HEK293T (cell line): ENCODE measurements at regions not wholly inside any gene's neighbourhood (a gene's known extent, or its start where the extent isn't known, plus 50 kb on each side); places are given as distances from the start of the nearest gene placed in this dataset.

ENCODE experiments used
- CTCF ChIA-PET: fragments of 350-600 bp; formaldehyde crosslinking; extraction: SDS; loops from one replicate; lab custom pipeline; 2021; ENCODE audit warnings: antibody characterized with exemption, inconsistent platforms; lab: Yijun Ruan, JAX
- POLR2A ChIA-PET: fragments of 350-600 bp; formaldehyde crosslinking; extraction: SDS; loops from one replicate; lab custom pipeline; 2020; ENCODE audit warnings: antibody characterized with exemption, inconsistent platforms; lab: Yijun Ruan, JAX
- DNase-seq: peaks from one replicate; pipeline ENCODE4 v3.0.0; 2012; ENCODE audit warnings: mixed read lengths; ENCODE audit errors: extremely low spot score
- ARNT ChIP-seq: fragments of 450-650 bp; IDR thresholded peaks from 2 replicates; pipeline ENCODE4 v1.6.1; 2017; ENCODE audit warnings: mild to moderate bottlenecking
- BHLHE40 ChIP-seq: fragments of 450-650 bp; IDR thresholded peaks from 2 replicates; pipeline ENCODE4 v1.6.1; 2016; ENCODE audit warnings: mild to moderate bottlenecking, moderate library complexity, borderline replicate concordance
- CTBP1 ChIP-seq: fragments of 450-650 bp; IDR thresholded peaks from 2 replicates; pipeline ENCODE4 v1.6.1; 2016; ENCODE audit warnings: borderline replicate concordance
- ELF4 ChIP-seq: fragments of 450-650 bp; IDR thresholded peaks from 2 replicates; pipeline ENCODE4 v1.6.1; 2017; ENCODE audit warnings: antibody characterized with exemption
- FOXA1 ChIP-seq: fragments of 450-650 bp; IDR thresholded peaks from 2 replicates; pipeline ENCODE4 v1.6.1; 2016; ENCODE audit warnings: mild to moderate bottlenecking
- FOXK2 ChIP-seq: fragments of 450-650 bp; IDR thresholded peaks from 2 replicates; pipeline ENCODE4 v1.6.1; 2016; ENCODE audit warnings: mild to moderate bottlenecking
- FOXM1 ChIP-seq: fragments of 450-650 bp; IDR thresholded peaks from 2 replicates; pipeline ENCODE4 v1.6.1; 2017; ENCODE audit warnings: mild to moderate bottlenecking, borderline replicate concordance
- HDGF ChIP-seq: fragments of 450-650 bp; IDR thresholded peaks from 2 replicates; pipeline ENCODE4 v1.6.1; 2017; ENCODE audit warnings: antibody characterized with exemption, borderline replicate concordance
- L3MBTL2 ChIP-seq: fragments of 450-650 bp; conservative IDR thresholded peaks from 2 replicates; pipeline ENCODE4 v1.6.1; 2016; ENCODE audit warnings: mild to moderate bottlenecking
- LEF1 ChIP-seq: fragments of 450-650 bp; IDR thresholded peaks from 2 replicates; pipeline ENCODE4 v1.6.1; 2017; ENCODE audit warnings: mild to moderate bottlenecking, borderline replicate concordance
- NFRKB ChIP-seq: fragments of 450-650 bp; IDR thresholded peaks from 2 replicates; pipeline ENCODE4 v1.6.1; 2016; ENCODE audit warnings: mild to moderate bottlenecking, moderate library complexity
- SP1 ChIP-seq: fragments of 450-650 bp; IDR thresholded peaks from 2 replicates; pipeline ENCODE4 v1.6.1; 2017
- SUZ12 ChIP-seq: fragments of 450-650 bp; IDR thresholded peaks from 2 replicates; pipeline ENCODE4 v1.6.1; 2016; ENCODE audit warnings: mild to moderate bottlenecking
- TARDBP ChIP-seq: fragments of 450-650 bp; IDR thresholded peaks from 2 replicates; pipeline ENCODE4 v1.6.1; 2016
- ZNF384 ChIP-seq: fragments of 450-650 bp; IDR thresholded peaks from 2 replicates; pipeline ENCODE4 v1.6.1; 2016
- TF ChIP-seq, protein P1 (sequence below): fragments of 450-650 bp; IDR thresholded peaks from 2 replicates; pipeline ENCODE4 v1.6.1; 2016

DNA sequence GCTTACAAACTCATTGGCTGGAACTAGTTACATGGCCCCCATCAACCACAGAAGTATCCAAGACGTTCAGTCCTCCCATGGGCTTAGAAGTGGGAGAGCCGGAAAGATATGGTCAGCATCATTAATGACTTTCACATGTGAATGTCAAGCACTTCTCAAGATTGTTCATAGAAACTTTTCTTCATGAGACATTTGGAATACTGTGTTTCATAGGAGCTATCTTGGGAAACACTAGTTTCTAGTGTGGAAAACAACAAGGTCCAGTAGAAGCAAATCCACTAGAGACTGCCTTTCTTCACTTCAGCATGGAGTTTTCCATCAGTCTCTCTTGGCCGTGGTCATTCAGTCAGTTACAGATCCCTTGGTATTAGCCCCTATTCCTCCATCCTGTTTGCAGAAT lies 160.9 kb downstream of the C11orf91 start:
- POLR2A ChIA-PET: no interaction called here
- DNase-seq: no peak

DNA sequence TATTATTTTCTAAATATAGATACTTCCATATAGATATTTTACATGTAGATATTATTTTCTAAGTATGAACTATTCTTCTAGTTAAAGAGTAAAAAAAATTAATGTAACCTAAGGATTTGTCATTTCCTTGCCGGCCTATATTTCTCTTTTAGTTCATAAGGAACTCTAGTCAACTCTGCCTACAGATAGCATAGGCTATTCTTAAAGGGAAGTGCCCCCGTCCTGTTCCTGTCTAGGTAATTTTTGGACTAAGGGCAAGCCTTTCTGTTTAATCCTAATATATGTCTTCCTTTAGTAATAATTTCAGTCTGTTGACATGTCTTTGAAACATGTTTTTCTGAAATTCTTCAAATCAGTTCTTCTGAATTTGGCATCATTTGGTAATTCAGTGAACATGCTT lies 161.9 kb downstream of the C11orf91 start:
- DNase-seq: no peak
- TF ChIP-seq FOXA1: no peak
- no peak for TF ChIP-seq SP1
- TF ChIP-seq FOXM1: no peak
- TF ChIP-seq LEF1: no peak
- TF ChIP-seq HDGF: no peak
- TF ChIP-seq SUZ12: no peak
- no peak for TF ChIP-seq L3MBTL2
- TF ChIP-seq NFRKB: no peak
- no peak for TF ChIP-seq ZNF384
- TF ChIP-seq, protein P1, sequence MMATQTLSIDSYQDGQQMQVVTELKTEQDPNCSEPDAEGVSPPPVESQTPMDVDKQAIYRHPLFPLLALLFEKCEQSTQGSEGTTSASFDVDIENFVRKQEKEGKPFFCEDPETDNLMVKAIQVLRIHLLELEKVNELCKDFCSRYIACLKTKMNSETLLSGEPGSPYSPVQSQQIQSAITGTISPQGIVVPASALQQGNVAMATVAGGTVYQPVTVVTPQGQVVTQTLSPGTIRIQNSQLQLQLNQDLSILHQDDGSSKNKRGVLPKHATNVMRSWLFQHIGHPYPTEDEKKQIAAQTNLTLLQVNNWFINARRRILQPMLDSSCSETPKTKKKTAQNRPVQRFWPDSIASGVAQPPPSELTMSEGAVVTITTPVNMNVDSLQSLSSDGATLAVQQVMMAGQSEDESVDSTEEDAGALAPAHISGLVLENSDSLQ: no peak
- TF ChIP-seq CTBP1: no peak
- TF ChIP-seq ARNT: no peak
- TF ChIP-seq BHLHE40: no peak
- TF ChIP-seq FOXK2: no peak
- TF ChIP-seq TARDBP: no peak
- TF ChIP-seq ELF4: no peak
- ChIA-PET CTCF (no interaction called here), POLR2A (no interaction called here)

More for the DNA sequence above, 160.9 kb downstream of the C11orf91 start:
- CTCF ChIA-PET: interaction anchor here (0.5 kb wide), 1 partner anchor 303 kb away, joined by 3 read pairs; no protein-coding TSS in a partner anchor
- TF ChIP-seq ZNF384 (no peak), FOXK2 (no peak), FOXA1 (no peak), SUZ12 (no peak), SP1 (no peak), TARDBP (no peak), CTBP1 (no peak), FOXM1 (no peak), NFRKB (no peak)

DNA sequence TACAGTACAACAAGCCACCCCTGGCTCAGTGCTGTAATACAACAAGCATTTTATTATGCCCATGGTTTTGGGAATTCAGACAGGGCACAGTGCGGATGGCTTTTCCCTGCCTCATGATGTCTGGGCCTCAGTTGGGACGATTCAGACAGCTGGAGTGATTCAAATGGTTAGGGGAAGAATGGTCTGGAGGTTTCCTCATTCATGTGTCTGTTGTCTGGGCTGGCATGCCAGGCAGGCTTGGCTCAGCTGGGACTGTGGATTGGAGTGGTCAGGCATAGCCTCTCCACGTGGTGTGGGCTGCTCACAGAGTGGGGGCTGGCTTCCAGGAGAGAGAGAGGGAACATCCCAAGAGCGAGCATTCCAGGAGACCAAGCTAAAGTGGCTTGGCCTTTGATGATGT lies 164.4 kb downstream of the C11orf91 start:
- no peak for DNase-seq
- ChIA-PET POLR2A (no interaction called here), CTCF (interaction anchor here (0.8 kb wide), 1 partner anchor 11 kb away, joined by 3 read pairs; no protein-coding TSS in a partner anchor)
- TF ChIP-seq FOXM1 (no peak), HDGF (no peak), LEF1 (no peak)

DNA sequence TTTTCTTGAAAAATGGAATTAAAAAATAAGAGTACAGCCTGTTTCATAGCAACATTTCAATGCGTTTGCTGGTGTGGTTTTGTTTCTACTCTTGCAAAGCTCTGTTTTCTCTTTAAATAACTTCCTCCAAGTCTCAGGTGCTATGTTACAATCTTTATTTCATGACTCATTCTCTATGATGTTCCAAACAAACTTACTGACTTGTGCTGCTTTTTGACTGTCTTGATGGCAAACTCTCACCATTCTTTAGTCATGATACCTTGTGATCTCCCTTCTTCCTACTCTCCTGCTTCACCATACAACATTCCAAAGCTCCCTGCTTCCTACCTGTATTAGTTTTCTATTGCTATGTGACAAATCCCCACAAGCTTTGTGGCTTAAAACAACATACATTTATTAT lies 166.1 kb downstream of the C11orf91 start:
- TF ChIP-seq SUZ12 (no peak), LEF1 (no peak), SP1 (no peak), ARNT (no peak), FOXM1 (no peak), FOXK2 (no peak), NFRKB (no peak), CTBP1 (no peak), ELF4 (no peak), TARDBP (no peak), L3MBTL2 (no peak), ZNF384 (no peak)
- CTCF ChIA-PET: no interaction called here
- DNase-seq: no peak
- POLR2A ChIA-PET: no interaction called here

DNA sequence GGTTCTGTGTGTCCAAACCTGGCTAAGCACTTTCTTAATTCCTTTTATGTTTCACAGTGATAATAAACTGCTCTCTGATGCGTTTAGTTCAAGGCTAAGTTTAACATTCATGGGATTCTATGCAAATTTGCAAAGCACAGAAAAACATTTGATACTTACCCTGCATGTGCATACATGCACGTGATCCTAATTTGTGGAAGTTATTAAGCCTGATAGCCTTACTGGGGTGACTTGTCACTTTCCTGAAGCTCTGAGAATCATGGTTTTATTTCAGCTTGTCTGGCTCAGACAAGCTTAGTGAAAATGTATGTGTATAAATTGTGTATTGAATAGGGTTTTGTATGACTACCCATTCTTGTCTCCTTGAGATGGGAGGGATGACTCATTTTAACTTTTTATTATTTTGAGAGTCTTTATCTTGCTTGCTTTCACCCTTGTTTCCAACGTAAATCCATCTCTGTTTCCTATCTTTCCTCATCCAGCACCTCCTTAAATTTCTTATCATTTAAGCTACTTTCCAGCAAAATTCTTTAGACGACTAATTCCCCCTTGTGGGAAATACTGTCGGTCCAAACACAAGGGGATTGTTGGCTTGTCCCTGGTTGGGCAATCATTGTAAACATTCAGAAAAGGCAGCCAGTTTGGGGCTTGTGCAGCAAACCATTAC lies 167.1 kb downstream of the C11orf91 start:
- DNase-seq: no peak
- CTCF ChIA-PET: no interaction called here
- TF ChIP-seq ZNF384 (no peak), L3MBTL2 (no peak), CTBP1 (no peak), ELF4 (no peak), FOXA1 (no peak), FOXK2 (no peak), LEF1 (no peak), BHLHE40 (no peak)
- TF ChIP-seq, protein P1: no peak
- POLR2A ChIA-PET: interaction anchor here (0.6 kb wide), 1 partner anchor 304 kb away, joined by 3 read pairs; no protein-coding TSS in a partner anchor

DNA sequence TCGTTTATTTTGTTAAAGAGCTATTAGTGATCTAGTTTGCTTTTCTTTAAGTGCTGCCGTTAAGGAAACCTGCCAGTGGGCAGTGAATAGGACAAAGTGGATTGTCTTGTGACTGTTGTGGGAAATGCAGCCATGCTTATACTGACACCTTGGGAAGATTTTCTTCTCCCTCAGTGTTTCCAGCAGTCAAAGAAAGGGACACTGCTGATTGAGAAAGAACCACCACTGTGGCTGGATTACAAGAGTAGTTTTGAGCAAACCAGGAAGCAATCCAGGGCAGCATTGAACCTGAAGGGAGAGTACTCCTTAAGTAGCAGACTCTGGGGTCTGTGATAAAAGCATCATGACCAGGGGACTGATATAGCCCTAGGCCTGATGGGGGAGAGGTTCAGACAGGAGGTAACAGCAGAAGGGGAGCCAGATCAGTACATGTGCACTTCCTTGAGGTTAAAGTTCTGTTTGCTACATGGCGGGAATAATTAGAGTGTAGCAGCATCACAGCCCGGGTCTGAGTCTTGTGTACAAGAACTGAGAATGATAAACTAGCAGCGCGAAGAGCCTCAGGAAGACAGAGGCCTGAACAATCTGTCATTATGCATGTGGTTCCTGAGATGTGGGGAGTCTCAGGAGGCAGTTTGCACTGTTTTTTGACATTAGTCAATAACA lies 167.8 kb downstream of the C11orf91 start:
- ChIA-PET CTCF (interaction anchor here (0.6 kb wide), 1 partner anchor 21 kb away, joined by 3 read pairs; no protein-coding TSS in a partner anchor), POLR2A (no interaction called here)
- TF ChIP-seq FOXM1: no peak
- no peak for TF ChIP-seq CTBP1
- no peak for DNase-seq

DNA sequence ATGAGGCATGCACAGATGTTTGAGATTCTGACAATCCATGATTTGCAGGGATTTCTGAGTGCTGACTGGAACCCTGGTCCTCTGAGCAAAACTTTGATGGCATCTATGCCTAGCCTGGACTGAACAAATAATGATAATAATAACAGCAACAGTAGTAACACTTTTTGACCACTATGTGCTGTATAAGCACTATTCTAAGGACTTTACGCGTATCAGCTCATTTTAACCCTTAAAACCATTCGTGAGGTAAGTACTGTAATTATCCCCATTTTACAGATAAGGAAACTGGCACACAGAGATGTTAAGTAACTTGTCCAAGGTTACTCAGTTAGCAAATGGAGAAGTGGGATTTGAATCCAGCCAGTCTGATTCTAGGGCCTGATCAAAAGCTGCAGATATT lies 168.4 kb downstream of the C11orf91 start:
- DNase-seq: no peak
- TF ChIP-seq FOXK2 (no peak), FOXM1 (no peak), TARDBP (no peak), NFRKB (no peak), FOXA1 (no peak)
- CTCF ChIA-PET: interaction anchor here (0.6 kb wide), 1 partner anchor 21 kb away, joined by 3 read pairs; no protein-coding TSS in a partner anchor
- POLR2A ChIA-PET: no interaction called here
